Lung (tissue), 11 donors: ENCODE measurements at regions not wholly inside any gene's neighbourhood (a gene's known extent, or its start where the extent isn't known, plus 50 kb on each side); places are given as distances from the start of the nearest gene placed in this dataset.

Experiments
- ATAC-seq: fragments of 200-7000 bp; cut with Tn5 transposase; one replicate; pipeline ENCODE4 v1.9.1; 2020; ENCODE audit warnings: moderate number of reproducible peaks; ENCODE audit not compliant: insufficient read depth, low FRiP score
- DNase-seq, 3 donors: peaks; one replicate each; pipeline ENCODE4 v3.0.0-alpha.2; 2013 to 2017
- H3K27ac ChIP-seq, 2 donors: one replicate each; pipeline ENCODE4 v1.5.1; 2013; ENCODE audit warnings: mild to moderate bottlenecking in 2 of 2, moderate library complexity in 2 of 2, control low read depth in 1 of 2, inconsistent platforms in 1 of 2, low read depth in 1 of 2, low read length in 1 of 2
- H3K27me3 ChIP-seq, 3 donors: one replicate each; pipeline ENCODE4 v1.5.1; 2013; ENCODE audit warnings: low read length in 2 of 3; ENCODE audit not compliant: control insufficient read depth in 3 of 3, insufficient read depth in 3 of 3
- H3K36me3 ChIP-seq, 4 donors: one replicate each; pipeline ENCODE4 v1.5.1; 2013; ENCODE audit warnings: low read length in 4 of 4, mild to moderate bottlenecking in 1 of 4, moderate library complexity in 1 of 4; ENCODE audit not compliant: control insufficient read depth in 4 of 4, insufficient read depth in 4 of 4
- H3K4me1 ChIP-seq, 5 donors: one replicate each; pipeline ENCODE4 v1.5.1; 2013; ENCODE audit warnings: low read length in 5 of 5, mild to moderate bottlenecking in 2 of 5, moderate library complexity in 1 of 5; ENCODE audit not compliant: control insufficient read depth in 5 of 5, insufficient read depth in 5 of 5
- H3K4me3 ChIP-seq: one replicate; pipeline ENCODE4 v1.5.1; 2013; ENCODE audit warnings: mild to moderate bottlenecking, control low read depth, moderate library complexity
- H3K9ac ChIP-seq, 2 donors: one replicate each; pipeline ENCODE4 v1.5.1; 2013; ENCODE audit warnings: low read length in 2 of 2, control low read depth in 1 of 2; ENCODE audit not compliant: insufficient read depth in 1 of 2
- H3K9me3 ChIP-seq, 4 donors: one replicate each; pipeline ENCODE4 v1.5.1; 2013; ENCODE audit warnings: low read length in 3 of 4, mild to moderate bottlenecking in 1 of 4, moderate library complexity in 1 of 4; ENCODE audit not compliant: control insufficient read depth in 4 of 4, insufficient read depth in 3 of 4
- WGBS, 2 donors: extraction: QIAGEN DNeasy Blood & Tissue Kit; methylation state at CpG; one replicate each; pipeline ENCODE4 v1.1.7; 2013; 5-methylcytosine and 5-hydroxymethylcytosine counted together
- TF ChIP-seq, protein P1 (sequence below): IDR thresholded peaks from 2 replicates; pipeline ENCODE4 v1.5.1; 2012; ENCODE audit warnings: mild to moderate bottlenecking; ENCODE audit errors: control extremely low read depth, extremely low read depth
- donor health status: control.
- donor health status: control.
- donor health status: Bipolar disorder and iron deficiency.
- donor health status: healthy.
- donor health status: DM: yes; HTN: yes; CAD: no.

DNA sequence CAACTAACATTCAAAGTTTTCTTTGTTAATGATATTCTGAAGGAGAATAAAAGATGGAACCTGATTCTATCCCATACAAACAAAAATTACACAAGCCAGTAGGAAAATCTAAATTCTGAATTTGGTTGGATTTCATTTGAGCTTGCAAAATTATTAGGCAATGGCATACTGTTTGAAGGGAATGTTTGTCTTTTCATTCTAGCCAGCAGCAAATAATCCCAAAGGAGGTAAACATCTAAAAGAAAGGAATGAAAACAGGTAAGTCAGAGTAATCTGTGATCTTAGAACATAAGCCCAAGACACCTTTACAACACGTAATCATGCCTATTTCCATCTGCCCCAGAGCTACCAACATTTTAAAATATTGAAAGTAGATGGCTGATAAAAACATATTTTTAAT lies 482.1 kb upstream of the CITED2 start:
- H3K27me3 ChIP-seq: no peaks in the 10 kb centered on the region
- H3K27ac ChIP-seq: no peak overlapping the region
- no peak overlapping the region for H3K9ac ChIP-seq
- 92 to 98% methylated on average over 1 of the region's 1 CpG for WGBS, 2 donors
- DNase-seq (no peak), ATAC-seq (no peak)
- H3K4me3 ChIP-seq: no peak overlapping the region
- no peaks in the 10 kb centered on the region for H3K9me3 ChIP-seq
- TF ChIP-seq, protein P1, sequence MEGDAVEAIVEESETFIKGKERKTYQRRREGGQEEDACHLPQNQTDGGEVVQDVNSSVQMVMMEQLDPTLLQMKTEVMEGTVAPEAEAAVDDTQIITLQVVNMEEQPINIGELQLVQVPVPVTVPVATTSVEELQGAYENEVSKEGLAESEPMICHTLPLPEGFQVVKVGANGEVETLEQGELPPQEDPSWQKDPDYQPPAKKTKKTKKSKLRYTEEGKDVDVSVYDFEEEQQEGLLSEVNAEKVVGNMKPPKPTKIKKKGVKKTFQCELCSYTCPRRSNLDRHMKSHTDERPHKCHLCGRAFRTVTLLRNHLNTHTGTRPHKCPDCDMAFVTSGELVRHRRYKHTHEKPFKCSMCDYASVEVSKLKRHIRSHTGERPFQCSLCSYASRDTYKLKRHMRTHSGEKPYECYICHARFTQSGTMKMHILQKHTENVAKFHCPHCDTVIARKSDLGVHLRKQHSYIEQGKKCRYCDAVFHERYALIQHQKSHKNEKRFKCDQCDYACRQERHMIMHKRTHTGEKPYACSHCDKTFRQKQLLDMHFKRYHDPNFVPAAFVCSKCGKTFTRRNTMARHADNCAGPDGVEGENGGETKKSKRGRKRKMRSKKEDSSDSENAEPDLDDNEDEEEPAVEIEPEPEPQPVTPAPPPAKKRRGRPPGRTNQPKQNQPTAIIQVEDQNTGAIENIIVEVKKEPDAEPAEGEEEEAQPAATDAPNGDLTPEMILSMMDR: no peak
- H3K36me3 ChIP-seq: no peaks in the 10 kb centered on the region
- peaks cover 0 to 22% (median 5%) of the 10 kb centered on the region in 5 donors for H3K4me1 ChIP-seq

DNA sequence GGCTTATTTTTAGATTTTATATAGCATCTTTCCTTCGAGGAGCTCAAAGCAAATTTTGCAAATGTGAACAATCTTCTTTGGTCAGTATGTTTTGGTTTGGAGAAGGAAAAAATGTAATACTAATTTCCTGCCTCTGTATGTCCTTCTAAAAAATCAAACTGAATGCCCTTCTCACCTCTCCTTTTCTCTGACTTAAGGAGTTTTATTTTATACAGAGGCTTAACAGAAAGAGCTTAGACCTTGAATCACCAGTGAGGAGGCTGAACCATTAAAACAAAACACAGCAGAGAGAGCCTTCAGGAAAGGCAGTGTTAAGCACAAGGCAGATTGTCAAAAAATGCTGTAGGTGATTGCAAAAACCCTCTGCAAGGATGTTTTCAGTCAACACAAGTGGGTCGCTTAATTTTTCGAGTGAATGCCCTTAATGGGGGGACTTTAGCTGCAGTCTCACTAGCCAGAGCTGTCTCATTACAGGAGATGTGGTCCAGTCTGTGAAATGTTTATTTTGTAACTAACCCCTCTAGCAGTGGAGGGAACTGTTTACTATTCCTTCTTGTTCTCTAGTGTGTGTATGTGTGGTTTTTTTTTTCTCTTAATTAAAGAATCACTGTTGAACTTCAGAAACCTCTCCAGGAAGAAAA lies 481.3 kb upstream of the CITED2 start:
- no peaks in the 10 kb centered on the region for H3K36me3 ChIP-seq
- H3K4me3 ChIP-seq: no peak overlapping the region
- H3K9me3 ChIP-seq: no peaks in the 10 kb centered on the region
- 33 to 47% methylated on average over 3 of the region's 3 CpGs for WGBS, 2 donors
- DNase-seq (peak in 1 of 3 donors; percentile 33), ATAC-seq (no peak)
- H3K9ac ChIP-seq: no peak overlapping the region
- no peak overlapping the region for H3K27ac ChIP-seq
- TF ChIP-seq, protein P1: no peak
- H3K27me3 ChIP-seq: no peaks in the 10 kb centered on the region
- peaks cover 0 to 22% (median 5%) of the 10 kb centered on the region in 5 donors for H3K4me1 ChIP-seq

DNA sequence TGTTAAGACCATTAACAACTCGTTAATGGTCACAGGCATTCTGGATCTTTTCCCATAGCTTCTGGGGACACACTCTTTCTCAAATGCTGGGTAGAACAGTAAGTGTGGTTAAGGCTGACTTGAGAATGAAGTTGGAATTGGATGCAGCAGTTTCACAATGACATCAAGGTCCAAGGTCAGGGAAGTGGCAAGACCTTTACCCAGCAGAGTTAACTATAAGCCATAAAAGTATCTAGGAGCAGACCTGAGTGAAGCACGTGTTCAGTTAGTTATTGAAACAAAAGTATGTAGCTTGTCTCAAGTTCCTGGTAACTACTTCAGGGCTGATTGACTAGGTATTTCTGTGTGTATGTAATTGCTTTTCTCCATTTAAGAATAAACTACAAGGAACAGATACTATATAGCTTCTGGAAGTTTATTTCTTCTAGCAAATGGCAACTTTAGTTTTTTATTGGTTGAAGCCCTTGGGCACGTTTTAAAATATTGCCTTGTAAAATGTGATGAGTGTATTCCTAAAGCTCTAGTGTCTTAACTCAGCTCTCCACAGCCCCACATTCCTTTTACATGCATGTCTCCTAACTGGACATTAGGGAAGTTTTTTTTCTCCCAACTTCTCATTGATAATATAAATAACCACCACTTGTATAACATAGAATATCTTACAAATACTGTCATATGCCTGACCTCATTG lies 479.0 kb upstream of the CITED2 start:
- peaks cover 0 to 22% (median 5%) of the 10 kb centered on the region in 5 donors for H3K4me1 ChIP-seq
- no peak for DNase-seq
- H3K9me3 ChIP-seq: no peaks in the 10 kb centered on the region
- 58 to 76% methylated on average over 3 of the region's 3 CpGs for WGBS, 2 donors
- H3K4me3 ChIP-seq: no peak overlapping the region
- no peak for ATAC-seq
- no peak overlapping the region for H3K9ac ChIP-seq
- no peak overlapping the region for H3K27ac ChIP-seq
- H3K36me3 ChIP-seq: no peaks in the 10 kb centered on the region
- TF ChIP-seq, protein P1: no peak
- H3K27me3 ChIP-seq: no peaks in the 10 kb centered on the region
